ENCODE measurements at regions not wholly inside any gene's neighbourhood (a gene's known extent, or its start where the extent isn't known, plus 50 kb on each side); places are given as distances from the start of the nearest gene placed in this dataset.
"Not testable (repeated sequence)": the region's sequence is repeated elsewhere in the genome, so short reads cannot be mapped to it uniquely, and the experiment has no call there.

- no peak for DNase-seq
Measured at GRCh38 chr5:158601118-158601517, 498.6 kb downstream of the EBF1 start.

DNA sequence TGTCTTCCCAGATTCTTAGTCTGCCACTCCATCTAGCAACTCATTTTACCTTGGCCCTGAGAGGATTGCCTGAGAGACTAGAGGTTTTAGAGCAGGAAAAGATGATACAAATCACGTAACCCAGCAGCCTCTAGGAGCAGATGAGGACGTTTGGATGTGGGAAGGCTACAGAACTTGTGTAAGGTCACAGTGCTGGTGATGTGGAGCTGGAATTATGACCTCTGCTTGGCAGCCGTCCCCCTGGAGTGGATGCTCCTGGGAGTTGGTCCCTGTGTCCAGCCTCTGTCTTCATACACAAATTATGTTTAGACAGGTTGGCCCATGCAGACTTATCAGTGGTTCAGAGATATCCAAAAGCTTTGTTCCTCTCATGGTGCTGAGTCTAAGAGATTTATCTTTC, 499.0 kb downstream of the EBF1 start:
- DNase-seq: no peak

GRCh38 chr5:158599157-158599556, 500.6 kb downstream of the EBF1 start:
- DNase-seq: no peak

DNA sequence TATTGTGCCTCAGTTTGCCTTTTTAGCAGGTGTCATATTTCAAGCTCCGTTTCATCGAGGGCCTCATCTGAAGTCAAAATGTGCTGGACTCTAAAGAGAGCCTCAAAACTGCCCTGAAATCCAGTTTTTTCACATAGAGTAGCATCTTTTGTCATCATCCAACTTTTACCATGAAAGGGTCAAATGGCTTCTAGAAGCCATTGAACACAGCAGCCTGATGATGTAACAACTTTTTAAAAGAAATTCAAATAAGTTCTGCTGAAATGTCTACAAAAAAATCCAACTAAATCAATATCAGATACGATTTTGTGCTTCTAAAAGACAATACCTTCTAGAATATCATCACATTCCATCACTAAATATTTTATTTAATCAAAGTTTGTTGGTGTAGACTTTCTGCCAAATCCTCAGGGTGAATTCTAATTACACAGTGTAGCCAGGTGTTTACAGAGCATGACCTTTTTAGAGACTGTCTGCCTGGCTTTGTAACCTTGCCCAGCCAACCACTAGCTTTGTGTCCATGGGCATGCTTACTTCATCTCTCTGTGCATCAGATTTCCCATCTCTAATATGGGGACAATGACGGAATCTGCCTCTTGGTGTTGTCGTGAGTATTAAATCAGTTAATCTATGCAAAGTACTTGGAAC, 505.0 kb downstream of the EBF1 start:
- DNase-seq: no peak

DNA sequence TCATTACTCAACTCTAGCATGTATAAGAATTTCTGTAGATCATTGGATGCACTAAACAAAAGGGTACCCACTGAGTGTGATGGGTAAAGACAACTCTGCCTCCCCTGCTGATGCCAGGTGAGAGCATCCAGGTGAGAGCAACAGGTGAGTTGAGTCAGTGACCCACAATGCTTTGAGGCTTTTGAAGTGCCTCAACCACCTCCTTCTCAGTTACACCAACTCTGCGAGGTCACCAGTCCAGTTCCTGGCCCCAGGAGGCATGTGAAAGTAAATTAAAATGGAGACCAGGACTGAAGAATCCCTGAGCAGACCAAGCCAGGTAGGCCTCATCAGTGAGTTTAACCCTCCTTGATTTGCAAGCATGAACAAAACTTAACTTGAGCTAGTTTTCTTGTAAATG, 505.8 kb downstream of the EBF1 start:
- no peak for DNase-seq

GRCh38 chr5:158591301-158591863, 508.3 kb downstream of the EBF1 start:
- DNase-seq: peak; percentile 84

DNA sequence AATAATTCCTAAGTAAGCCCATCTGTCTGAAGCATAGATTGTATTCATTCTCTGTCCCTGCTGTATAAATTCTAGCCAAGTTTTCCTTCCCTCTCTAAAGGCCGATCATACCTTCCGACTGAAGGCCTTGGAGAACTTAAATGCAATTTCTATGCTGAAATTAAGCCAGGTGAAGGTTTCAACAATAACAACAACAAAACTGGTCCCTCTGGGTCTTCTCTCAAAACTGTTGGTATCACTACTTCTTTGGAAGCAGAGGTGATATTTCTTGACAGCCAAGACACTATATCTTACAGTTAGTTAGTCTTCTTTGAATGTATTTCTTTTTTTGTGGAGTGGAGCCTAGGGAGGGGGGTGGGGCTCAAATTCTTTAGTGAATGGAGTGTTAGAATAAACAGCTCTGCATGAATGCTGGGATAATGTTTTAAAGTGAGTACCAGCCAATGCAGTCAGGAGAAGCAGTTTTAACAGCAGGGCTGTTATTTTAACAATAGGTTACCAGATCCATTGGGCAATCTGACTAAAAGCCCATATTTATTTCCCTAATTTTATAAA, 508.9 kb downstream of the EBF1 start:
- DNase-seq: peak; percentile 65

DNA sequence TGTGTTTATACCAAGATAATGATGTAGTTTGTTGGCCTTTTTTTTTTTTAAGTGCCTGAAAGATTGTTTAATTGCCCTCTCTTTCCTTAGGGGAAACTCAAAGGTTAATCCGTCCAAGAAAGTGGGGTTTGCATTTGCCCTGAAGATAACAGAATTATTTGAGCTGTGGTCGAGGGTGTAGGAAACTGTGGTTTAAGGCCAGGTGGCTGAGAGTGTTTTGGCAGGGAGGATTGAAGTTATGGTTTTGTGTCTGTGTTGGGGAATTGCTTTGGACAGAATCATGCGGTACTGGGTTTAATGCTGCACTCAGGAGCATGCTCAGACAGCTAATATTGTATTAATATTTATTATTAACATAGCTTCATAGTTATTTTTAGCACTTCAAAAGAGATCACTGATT, 509.8 kb downstream of the EBF1 start:
- DNase-seq: no peak

DNA sequence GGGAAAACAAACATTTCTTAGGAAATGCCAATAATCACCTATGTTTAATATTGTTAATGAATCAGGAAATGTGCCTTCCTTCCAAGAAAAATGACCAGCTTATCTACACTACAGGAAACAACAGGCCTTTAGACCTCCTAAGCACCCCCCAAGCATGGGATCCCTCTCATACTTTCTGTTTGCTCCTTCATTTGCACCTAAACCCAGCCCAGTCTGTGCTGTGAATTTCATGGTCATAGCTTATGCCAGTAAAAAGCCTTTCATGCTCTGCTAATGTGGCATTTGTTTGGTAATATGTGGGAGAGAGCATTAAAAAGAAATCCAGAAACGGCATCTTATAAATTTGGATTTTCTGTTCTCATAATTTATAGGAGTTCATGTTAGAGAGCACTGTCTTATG, 511.1 kb downstream of the EBF1 start:
- DNase-seq: no peak

GRCh38 chr5:158586054-158586453, 513.7 kb downstream of the EBF1 start:
- no peak for DNase-seq

GRCh38 chr5:158582669-158583068, 517.0 kb downstream of the EBF1 start:
- DNase-seq: not testable (repeated sequence)

DNA sequence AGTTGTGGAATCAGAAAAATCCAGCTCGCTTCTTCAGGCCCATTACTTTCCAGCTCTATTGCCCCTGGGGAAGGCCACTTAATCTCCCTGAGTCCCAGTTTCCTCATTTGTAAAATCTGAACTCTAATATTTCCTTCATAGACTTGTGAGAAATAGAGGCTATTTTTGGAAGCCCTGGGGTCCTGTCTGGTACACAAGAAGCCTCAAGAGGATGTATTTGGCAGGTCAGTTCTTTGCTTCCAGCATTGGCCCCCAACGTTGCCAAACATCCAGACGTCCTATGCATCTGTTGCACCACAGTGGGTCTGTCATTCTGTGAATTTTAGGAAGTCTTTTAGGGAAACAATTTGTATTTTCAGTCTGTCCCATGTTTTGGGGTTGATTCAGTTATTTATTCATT, 525.9 kb downstream of the EBF1 start:
- no peak for DNase-seq

GRCh38 chr5:158570502-158570901, 529.2 kb downstream of the EBF1 start:
- no peak for DNase-seq

DNA sequence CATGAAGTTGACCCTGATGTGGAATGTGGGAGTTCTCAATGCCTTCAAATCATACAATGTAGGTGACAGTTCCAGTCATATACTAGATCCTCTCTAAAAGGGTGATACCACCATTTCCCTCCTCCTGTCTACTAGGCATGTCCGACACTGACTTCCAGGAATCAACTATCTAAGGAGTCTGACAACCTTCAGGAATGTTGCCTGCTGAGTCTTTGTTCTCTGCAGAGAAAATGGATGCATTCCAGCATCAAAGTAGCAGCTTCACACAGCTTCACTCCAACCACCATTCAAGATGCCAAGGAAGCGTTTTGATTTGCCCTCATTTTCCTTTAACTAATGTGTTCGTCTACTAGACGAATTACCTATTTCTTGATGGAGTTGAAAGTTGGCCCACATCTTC, 530.2 kb downstream of the EBF1 start:
- DNase-seq: no peak

GRCh38 chr5:158565017-158565789, 534.5 kb downstream of the EBF1 start:
- DNase-seq: no peak

GRCh38 chr5:158563760-158564390, 535.8 kb downstream of the EBF1 start:
- DNase-seq: no peak

DNA sequence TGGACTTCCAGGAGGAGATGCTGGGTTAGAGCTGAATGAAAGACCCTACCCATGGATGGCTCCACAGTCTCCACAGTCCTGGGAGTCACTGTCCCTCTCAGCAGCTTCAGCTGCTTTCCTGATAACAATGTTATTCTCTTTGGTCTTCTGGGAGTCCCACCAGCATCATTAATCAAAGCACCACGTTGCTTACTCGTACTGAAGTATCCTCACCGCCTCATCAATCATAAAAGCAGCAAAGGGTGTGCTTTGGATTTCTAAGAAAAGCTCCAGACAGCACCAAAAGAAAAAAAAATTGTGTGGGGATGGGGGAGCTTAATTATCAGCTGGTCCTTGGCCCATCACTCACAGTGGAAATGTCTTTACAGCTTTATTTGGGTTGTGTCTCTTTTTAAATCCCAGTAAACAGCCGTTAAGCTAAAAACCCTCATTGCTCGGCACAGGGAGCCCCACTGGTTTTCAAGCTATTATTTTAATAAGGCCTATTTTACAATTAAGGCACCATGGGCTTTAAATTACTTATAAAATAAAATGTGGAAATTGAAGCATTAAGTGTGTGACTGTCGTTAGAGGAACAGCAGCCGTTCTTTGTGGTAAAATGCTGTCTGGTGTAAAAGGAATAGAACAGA, 538.0 kb downstream of the EBF1 start:
- no peak for DNase-seq

- no peak for DNase-seq
Measured at GRCh38 chr5:158560170-158560569, 539.5 kb downstream of the EBF1 start.

- no peak for DNase-seq
Measured at GRCh38 chr5:158559643-158560042, 540.1 kb downstream of the EBF1 start.

DNA sequence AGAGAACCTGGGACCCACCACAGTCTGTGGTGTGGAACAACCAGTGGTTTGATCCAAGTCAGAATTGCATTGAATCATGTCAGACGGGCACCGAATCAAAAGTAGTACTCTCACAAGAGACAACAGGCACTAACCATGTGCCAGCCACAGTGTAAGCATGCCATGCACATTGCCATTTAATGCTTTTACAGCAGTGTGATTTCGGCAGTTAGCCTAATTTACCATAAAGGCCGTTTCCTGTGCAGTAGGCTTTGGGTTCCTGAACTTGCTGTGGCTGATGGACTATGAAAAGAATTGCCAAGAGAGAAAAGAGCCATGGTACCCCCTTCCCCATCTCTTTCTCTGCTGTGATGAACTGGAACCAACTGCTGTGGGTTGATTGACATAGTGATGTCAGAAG, 540.6 kb downstream of the EBF1 start:
- no peak for DNase-seq

DNA sequence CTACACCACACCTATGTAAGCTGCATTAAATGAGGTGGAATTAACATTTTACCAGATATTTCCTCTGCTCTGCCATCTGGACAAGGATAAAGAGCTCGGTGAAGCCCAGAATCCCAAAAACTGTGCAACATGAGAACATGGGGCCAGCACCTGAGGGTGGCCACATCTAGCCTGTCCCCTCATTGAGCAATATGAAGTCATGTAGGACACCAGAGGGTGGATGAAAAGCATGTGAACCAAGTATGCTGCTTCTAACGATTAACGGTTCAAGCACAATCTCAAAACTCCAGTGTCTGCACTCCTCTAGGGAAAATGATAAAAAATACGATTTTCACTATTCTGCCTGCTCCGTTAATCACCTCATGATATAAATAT, 545.8 kb downstream of the EBF1 start:
- DNase-seq: no peak

- DNase-seq: peak; percentile 25
Measured at GRCh38 chr5:158553195-158553961, 546.3 kb downstream of the EBF1 start.
